Stimulated activated CD8-positive, alpha-beta memory T cell treated with anti-CD3 and anti-CD28 coated beads, Interleukin-7, amount 100 ng/mL, for 1 hour (primary cell): ENCODE measurements at regions not wholly inside any gene's neighbourhood (a gene's known extent, or its start where the extent isn't known, plus 50 kb on each side); places are given as distances from the start of the nearest gene placed in this dataset.

Experiments used
- DNase-seq, 2 donors: peaks; one replicate each; pipeline ENCODE4 v3.0.0-alpha.2; 2020; ENCODE audit warnings: low read depth in 2 of 2

DNA sequence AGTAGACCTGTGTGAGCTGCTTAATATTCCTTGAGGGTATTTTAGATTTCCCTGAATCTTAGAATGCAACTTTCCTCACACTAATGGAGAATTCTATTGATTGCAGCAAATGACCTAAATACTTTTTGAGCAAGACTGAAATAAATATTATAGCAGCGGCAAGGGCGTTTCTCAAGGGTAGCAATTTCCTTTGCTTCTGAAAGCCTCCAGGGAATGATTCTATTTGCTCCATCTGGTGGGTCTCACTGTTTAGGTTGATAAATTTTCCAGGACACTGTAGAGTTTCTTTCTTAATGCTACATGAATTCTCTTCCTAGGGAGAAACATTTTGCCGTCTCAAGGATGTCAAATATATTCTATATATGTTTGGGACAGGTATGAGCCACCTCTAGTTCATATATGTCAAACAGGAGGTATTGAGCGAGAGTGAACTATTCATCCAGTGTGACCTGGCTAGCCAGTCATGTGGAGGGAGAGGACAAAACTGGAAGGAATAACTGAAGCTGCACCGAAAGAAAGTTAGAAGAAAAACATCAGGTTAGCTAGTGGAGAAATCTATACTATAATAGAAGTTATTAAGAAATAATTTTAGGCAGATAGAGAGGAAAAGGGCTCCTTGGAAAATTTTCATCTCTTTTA is 57.9 kb upstream of the FZD8 start:
- DNase-seq = no peak

DNA sequence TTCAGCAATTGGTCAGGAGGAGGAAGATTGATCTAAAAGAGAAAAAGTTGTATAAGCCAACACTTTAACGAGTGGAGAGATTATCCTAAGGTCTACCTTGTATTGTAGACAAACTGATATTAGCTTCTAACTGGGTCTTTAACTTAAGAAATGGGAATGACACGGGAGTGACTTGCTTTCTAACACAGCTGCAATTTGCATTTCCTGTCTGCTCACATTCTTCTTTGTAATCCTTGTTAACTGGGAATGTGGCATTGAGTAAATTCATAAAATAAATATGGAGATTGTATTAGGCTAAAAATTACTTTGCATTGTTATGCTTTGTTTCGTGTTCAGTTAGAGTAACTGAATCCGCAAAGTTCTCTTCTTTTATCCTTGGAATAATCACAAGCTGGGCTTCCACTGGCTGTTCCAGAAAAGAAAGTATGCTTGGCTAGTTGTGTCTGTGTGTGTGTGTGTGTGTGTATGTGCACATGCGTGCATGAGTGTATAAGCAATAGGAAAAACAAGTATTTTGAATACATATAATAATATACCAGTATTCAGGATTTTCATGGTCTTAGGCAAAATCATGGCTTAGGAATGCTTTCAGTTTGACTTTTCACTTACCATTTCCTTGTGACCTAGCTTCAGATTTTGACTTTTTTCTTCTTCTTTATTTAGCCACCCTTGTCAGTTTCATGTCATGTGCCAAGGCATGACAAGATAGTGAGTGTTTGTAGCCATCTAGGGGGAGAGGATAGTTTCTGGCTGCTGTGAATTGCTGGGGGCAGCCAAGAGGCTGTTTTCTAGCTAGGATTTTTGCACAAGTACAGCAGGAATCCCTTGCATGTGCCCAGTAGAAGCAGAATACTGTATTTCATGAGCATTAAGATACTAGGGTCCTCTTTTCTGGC is 54.5 kb upstream of the FZD8 start:
- DNase-seq = no peak

DNA sequence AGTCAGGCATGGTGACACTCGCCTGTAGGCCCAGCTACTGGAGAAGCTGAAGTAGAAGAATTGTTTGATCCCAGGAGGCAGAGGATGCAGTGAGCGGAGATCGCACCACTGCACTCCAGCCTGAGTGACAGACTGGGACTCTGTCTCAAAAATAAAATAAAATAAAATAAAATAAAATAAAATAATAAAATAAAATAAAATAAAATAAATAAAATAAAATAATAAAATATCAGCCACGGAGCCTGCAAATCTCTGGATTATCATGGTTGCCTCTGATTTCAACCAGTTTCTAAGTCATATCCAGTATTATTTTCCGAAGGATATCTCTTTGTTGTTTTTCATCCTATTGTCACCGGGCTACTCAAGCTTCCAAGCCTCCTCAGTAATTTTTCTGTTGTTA is 51.7 kb upstream of the FZD8 start:
- no peak for DNase-seq
